ENCODE measurements at regions not wholly inside any gene's neighbourhood (a gene's known extent, or its start where the extent isn't known, plus 50 kb on each side); places are given as distances from the start of the nearest gene placed in this dataset.

DNA sequence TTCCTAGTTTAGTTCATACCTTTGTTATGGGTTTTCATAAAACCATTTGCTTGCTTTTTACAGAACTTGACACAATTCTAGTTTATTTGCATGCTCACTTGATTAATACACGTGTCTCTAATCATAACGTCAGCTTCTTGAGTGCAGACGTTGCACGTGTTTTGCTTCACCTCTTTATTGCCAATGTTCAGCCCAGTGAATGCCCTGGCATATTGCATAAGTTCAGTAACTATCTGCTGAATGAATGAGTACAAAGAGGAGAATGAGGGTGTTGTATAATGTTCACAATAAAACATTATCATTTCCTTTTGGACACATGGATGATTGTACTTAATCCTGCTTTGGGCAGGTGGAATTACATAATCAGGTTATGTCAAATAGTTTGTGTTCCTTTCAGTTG, 519.8 kb downstream of the HS3ST4 start:
- no peak for DNase-seq (ENCODE audit: low read depth, low spot score)
- no peaks in the 10 kb centered on the region for H3K4me1 ChIP-seq (ENCODE audit: insufficient read depth, insufficient read length)
- H3K9ac ChIP-seq (ENCODE audit: insufficient read length, low read depth), result no peak overlapping the region
- no peaks in the 10 kb centered on the region for H3K27me3 ChIP-seq (ENCODE audit: insufficient read depth, insufficient read length)
- TF ChIP-seq YY1 (IDR thresholded peaks at IDR 0.05; ENCODE audit: insufficient read depth, insufficient read length) (no peak), ZNF274 (IDR thresholded peaks at IDR 0.05; ENCODE audit: low read depth, low read length) (no peak), SUZ12 (IDR thresholded peaks at IDR 0.05; ENCODE audit: extremely low read depth, insufficient read depth, insufficient read length) (no peak)
- no peaks in the 10 kb centered on the region for H3K36me3 ChIP-seq (ENCODE audit: insufficient read depth, insufficient read length, low read length)
- H3K9me3 ChIP-seq (ENCODE audit: insufficient read depth, low read length), result no peaks in the 10 kb centered on the region; the same call in 1 of the 2 replicates
- H3K4me3 ChIP-seq (ENCODE audit: insufficient read length, low read depth), result no peak overlapping the region

DNA sequence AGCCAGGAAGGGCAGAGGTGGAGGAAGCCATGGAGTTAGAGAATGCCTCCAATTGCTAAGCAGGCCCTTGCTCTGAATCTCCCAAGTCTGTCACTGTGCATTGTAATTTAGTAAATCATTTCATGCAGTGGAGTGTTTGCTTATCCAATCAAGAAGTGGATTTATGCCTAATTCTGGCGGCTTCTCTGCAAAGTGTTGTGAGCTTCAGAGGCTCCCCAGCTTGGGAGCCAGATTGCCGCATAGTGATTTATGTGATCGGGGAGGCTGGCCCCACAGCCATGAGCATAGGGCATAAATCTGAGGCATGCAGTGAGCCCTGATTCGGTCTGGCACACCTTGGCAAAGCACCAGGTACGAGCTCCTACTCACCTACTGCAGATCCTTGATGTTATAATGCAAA, 520.8 kb downstream of the HS3ST4 start:
- TF ChIP-seq YY1 (IDR thresholded peaks at IDR 0.05; ENCODE audit: insufficient read depth, insufficient read length) (no peak), SUZ12 (IDR thresholded peaks at IDR 0.05; ENCODE audit: extremely low read depth, insufficient read depth, insufficient read length) (no peak), ZNF274 (IDR thresholded peaks at IDR 0.05; ENCODE audit: low read depth, low read length) (no peak)
- Histone ChIP-seq H3K4me3 (ENCODE audit: insufficient read length, low read depth) (no peak overlapping the region), H3K27me3 (ENCODE audit: insufficient read depth, insufficient read length) (no peaks in the 10 kb centered on the region)

DNA sequence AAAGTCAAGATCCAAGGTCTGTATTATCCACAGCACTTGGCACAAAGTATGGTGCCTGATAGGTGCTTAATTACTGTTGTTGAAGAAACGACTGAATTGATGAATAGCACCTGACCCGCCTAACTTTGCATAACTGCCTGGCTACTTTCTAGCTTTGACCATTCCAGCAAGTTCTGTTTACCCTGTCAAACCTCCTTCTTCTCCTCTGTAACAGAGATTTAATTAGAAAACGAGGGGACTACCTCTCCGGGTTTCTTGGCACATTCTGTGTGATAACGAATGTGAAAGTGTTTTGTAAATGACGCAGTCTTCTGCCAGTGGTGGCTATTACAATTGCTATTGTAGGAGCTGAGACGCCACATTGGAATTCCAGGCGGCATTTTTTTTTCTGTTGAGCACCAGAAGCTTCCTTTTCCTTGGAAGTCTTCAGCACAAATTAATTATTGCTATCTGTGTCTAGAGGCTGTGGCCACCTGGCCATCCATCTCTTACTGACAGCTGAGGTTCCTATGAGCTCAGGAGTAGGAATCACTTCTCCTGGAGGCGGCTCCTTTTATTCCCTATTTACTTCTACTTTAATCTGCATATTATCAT, 522.9 kb downstream of the HS3ST4 start:
- H3K36me3 ChIP-seq (ENCODE audit: insufficient read depth, insufficient read length, low read length), result no peaks in the 10 kb centered on the region
- no peak overlapping the region for H3K4me3 ChIP-seq (ENCODE audit: insufficient read length, low read depth)
- H3K9ac ChIP-seq (ENCODE audit: insufficient read length, low read depth), result no peak overlapping the region
- TF ChIP-seq YY1 (IDR thresholded peaks at IDR 0.05; ENCODE audit: insufficient read depth, insufficient read length) (no peak), ZNF274 (IDR thresholded peaks at IDR 0.05; ENCODE audit: low read depth, low read length) (no peak), SUZ12 (IDR thresholded peaks at IDR 0.05; ENCODE audit: extremely low read depth, insufficient read depth, insufficient read length) (no peak)
- no peaks in the 10 kb centered on the region for H3K27me3 ChIP-seq (ENCODE audit: insufficient read depth, insufficient read length)
- no peak for DNase-seq (ENCODE audit: low read depth, low spot score)
- H3K9me3 ChIP-seq (ENCODE audit: insufficient read depth, low read length), result no peaks in the 10 kb centered on the region; the same call in 1 of the 2 replicates
- H3K4me1 ChIP-seq (ENCODE audit: insufficient read depth, insufficient read length), result no peaks in the 10 kb centered on the region

More for the DNA sequence above, 520.8 kb downstream of the HS3ST4 start:
- Histone ChIP-seq H3K9me3 (ENCODE audit: insufficient read depth, low read length) (no peaks in the 10 kb centered on the region; the same call in 1 of the 2 replicates), H3K4me1 (ENCODE audit: insufficient read depth, insufficient read length) (no peaks in the 10 kb centered on the region), H3K36me3 (ENCODE audit: insufficient read depth, insufficient read length, low read length) (no peaks in the 10 kb centered on the region), H3K9ac (ENCODE audit: insufficient read length, low read depth) (no peak overlapping the region)
- no peak for DNase-seq (ENCODE audit: low read depth, low spot score)

DNA sequence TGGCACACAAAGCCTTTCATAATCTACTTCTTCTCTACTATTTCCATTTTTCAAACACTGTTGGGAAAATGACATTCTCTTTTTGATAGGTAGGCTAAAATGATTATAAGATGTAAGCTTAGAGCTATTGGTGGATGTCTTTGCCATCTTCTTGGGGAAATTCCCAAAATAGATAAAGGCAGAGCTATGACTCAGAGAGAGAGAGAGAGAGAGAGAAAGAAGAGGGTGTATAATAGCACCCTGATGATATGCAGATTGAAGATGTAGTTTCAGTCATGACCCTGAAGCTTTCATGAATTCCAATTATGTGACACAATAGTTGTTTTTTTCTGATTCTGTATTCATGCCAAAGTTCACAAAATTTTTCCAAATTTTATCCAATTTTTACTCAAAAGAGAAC, 529.1 kb downstream of the HS3ST4 start:
- H3K9ac ChIP-seq (ENCODE audit: insufficient read length, low read depth), result no peak overlapping the region
- no peak overlapping the region for H3K4me3 ChIP-seq (ENCODE audit: insufficient read length, low read depth)
- no peaks in the 10 kb centered on the region for H3K27me3 ChIP-seq (ENCODE audit: insufficient read depth, insufficient read length)
- no peak for DNase-seq (ENCODE audit: low read depth, low spot score)
- no peak for TF ChIP-seq YY1 (IDR thresholded peaks at IDR 0.05; ENCODE audit: insufficient read depth, insufficient read length)
- no peak for TF ChIP-seq ZNF274 (IDR thresholded peaks at IDR 0.05; ENCODE audit: low read depth, low read length)
- TF ChIP-seq SUZ12 (IDR thresholded peaks at IDR 0.05; ENCODE audit: extremely low read depth, insufficient read depth, insufficient read length), result no peak
- H3K4me1 ChIP-seq (ENCODE audit: insufficient read depth, insufficient read length), result no peaks in the 10 kb centered on the region
- H3K36me3 ChIP-seq (ENCODE audit: insufficient read depth, insufficient read length, low read length), result no peaks in the 10 kb centered on the region
- no peaks in the 10 kb centered on the region for H3K9me3 ChIP-seq (ENCODE audit: insufficient read depth, low read length)

DNA sequence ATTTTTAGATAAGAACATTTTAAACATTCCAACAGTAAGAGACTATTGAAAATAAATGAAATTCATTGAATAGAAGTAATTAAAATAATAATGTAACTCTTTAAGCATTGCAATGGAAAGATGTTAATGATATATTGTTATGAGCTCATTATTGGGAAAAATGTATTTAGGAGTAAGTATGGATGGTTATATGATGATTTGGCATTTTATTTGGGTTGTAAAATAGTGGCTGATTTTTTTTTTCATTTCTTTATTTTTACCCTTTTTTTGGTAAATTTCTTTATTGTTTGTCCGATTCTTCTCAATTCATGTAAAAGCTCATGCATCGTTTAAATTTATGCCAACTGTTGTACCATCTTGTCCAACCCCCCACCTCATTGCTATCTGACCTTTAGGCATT, 539.9 kb downstream of the HS3ST4 start:
- Histone ChIP-seq H3K9me3 (ENCODE audit: insufficient read depth, low read length) (no peaks in the 10 kb centered on the region), H3K27me3 (ENCODE audit: insufficient read depth, insufficient read length) (no peaks in the 10 kb centered on the region), H3K36me3 (ENCODE audit: insufficient read depth, insufficient read length, low read length) (no peaks in the 10 kb centered on the region), H3K4me3 (ENCODE audit: insufficient read length, low read depth) (no peak overlapping the region), H3K9ac (ENCODE audit: insufficient read length, low read depth) (no peak overlapping the region), H3K4me1 (ENCODE audit: insufficient read depth, insufficient read length) (no peaks in the 10 kb centered on the region)
- TF ChIP-seq YY1 (IDR thresholded peaks at IDR 0.05; ENCODE audit: insufficient read depth, insufficient read length), result no peak
- TF ChIP-seq ZNF274 (IDR thresholded peaks at IDR 0.05; ENCODE audit: low read depth, low read length), result no peak
- no peak for TF ChIP-seq SUZ12 (IDR thresholded peaks at IDR 0.05; ENCODE audit: extremely low read depth, insufficient read depth, insufficient read length)
- DNase-seq (ENCODE audit: low read depth, low spot score), result no peak

DNA sequence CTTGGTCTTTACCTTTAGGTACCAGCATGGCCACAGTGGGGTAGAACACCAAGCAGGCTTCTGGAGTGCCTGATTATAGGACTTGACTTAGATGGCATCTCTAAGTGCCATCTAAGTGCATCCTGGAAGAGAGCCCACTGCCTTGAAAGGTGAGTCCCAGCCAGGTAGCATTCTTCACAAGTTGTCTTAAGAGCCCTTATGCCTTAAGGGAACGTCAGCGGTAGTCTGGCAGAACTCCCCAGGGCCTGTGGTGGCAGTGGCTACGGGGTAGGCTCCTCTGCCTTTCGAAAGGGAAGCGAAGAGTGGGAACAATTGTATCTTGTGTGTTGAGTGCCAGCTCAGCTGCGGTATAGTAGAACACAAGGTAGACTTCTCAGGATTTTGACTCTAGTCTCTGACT, 549.0 kb downstream of the HS3ST4 start:
- Histone ChIP-seq H3K4me3 (ENCODE audit: insufficient read length, low read depth) (no peak overlapping the region), H3K4me1 (ENCODE audit: insufficient read depth, insufficient read length) (no peaks in the 10 kb centered on the region), H3K27me3 (ENCODE audit: insufficient read depth, insufficient read length) (no peaks in the 10 kb centered on the region), H3K36me3 (ENCODE audit: insufficient read depth, insufficient read length, low read length) (no peaks in the 10 kb centered on the region), H3K9me3 (ENCODE audit: insufficient read depth, low read length) (peaks cover 17% of the 10 kb centered on the region), H3K9ac (ENCODE audit: insufficient read length, low read depth) (no peak overlapping the region)
- no peak for TF ChIP-seq ZNF274 (IDR thresholded peaks at IDR 0.05; ENCODE audit: low read depth, low read length)
- no peak for TF ChIP-seq SUZ12 (IDR thresholded peaks at IDR 0.05; ENCODE audit: extremely low read depth, insufficient read depth, insufficient read length)
- TF ChIP-seq YY1 (IDR thresholded peaks at IDR 0.05; ENCODE audit: insufficient read depth, insufficient read length), result no peak
- no peak for DNase-seq (ENCODE audit: low read depth, low spot score)

DNA sequence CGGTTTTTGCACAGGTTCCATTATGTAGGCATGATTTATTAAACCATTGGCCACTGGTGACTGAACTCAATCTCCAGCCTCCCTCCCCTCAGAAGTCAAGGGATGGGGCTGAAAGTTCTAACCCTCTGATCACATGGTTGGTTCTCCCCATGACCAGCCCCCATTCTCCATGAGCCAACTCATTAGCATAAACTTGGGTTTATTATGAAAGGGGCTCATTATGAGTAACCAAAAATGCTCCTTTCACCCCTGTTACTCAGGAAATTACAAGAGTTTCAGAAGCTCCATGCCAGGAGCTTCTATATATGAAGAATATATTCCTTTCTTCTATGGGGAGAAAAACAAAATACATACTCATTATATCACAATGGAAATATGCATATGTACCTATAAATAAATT, 555.3 kb downstream of the HS3ST4 start:
- Histone ChIP-seq H3K36me3 (ENCODE audit: insufficient read depth, insufficient read length, low read length) (no peaks in the 10 kb centered on the region), H3K9ac (ENCODE audit: insufficient read length, low read depth) (no peak overlapping the region), H3K4me3 (ENCODE audit: insufficient read length, low read depth) (no peak overlapping the region), H3K4me1 (ENCODE audit: insufficient read depth, insufficient read length) (no peaks in the 10 kb centered on the region), H3K27me3 (ENCODE audit: insufficient read depth, insufficient read length) (no peaks in the 10 kb centered on the region), H3K9me3 (ENCODE audit: insufficient read depth, low read length) (peaks cover 20% of the 10 kb centered on the region)
- TF ChIP-seq ZNF274 (IDR thresholded peaks at IDR 0.05; ENCODE audit: low read depth, low read length) (no peak), SUZ12 (IDR thresholded peaks at IDR 0.05; ENCODE audit: extremely low read depth, insufficient read depth, insufficient read length) (no peak), YY1 (IDR thresholded peaks at IDR 0.05; ENCODE audit: insufficient read depth, insufficient read length) (no peak)
- DNase-seq (ENCODE audit: low read depth, low spot score), result no peak

Measured in NT2/D1 (cell line).